HFF-Myc (cell line): ENCODE measurements at regions not wholly inside any gene's neighbourhood (a gene's known extent, or its start where the extent isn't known, plus 50 kb on each side); places are given as distances from the start of the nearest gene placed in this dataset.

ENCODE experiments used
- DNase-seq: peaks from one replicate; pipeline ENCODE4 v3.0.0-alpha.2; 2011; ENCODE audit warnings: low read depth; ENCODE audit errors: extremely low read depth
- H3K4me3 ChIP-seq: replicated peaks from 2 replicates; pipeline ENCODE4 v1.5.1; 2011; ENCODE audit warnings: low read depth, mild to moderate bottlenecking, control low read depth, low read length
- TF ChIP-seq, protein P1 (sequence below): IDR thresholded peaks from 2 replicates; pipeline ENCODE4 v1.5.1; 2012; ENCODE audit warnings: mild to moderate bottlenecking, low read depth, low read length, control low read depth; ENCODE audit errors: missing control alignments

DNA sequence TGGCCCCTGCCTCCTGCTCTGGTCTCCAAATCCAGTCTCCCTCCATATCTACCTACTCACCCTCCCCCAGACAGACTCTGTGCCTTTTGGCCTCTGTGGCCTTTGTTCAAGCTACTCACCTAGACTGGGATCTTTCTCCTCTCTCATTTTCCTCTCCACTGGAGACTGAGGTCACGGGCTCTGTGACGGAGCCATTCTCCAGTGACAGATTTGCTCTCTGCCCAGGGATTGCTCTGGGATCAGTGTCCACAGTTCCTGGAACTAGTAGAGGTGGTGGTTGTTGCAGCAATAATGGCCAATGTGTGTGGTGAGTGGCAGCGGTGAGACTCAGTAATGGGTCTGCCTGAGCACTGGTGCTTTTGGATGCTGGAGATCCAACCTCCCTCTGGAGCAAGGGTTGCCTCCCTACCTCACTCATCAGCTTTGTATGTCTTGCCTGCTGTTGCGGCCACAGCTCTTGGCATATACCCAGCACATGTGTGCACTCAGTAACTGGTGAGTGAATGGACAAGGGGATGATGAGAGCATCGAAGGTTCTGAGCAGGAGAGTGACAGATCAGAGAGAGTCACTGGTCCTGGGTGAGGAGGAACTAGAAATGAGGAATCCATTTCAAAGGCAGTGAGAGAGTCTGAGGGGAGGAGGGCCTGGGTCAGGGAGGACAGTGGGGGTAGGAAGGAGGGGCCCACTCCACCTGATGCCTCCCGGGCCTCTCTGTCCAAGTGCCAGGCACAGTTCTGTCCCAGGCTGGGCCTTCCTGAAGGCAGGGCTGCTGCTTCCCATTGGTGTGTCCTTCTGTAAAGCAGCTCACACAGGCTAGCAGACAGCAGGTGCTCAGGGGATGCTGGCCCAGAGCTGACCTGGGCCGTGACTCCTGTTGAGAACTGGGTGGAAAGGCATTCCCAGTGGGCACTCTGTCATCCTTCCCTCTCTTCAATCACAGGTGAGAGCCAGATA, 96.5 kb upstream of the PITX1 start:
- TF ChIP-seq, protein P1, sequence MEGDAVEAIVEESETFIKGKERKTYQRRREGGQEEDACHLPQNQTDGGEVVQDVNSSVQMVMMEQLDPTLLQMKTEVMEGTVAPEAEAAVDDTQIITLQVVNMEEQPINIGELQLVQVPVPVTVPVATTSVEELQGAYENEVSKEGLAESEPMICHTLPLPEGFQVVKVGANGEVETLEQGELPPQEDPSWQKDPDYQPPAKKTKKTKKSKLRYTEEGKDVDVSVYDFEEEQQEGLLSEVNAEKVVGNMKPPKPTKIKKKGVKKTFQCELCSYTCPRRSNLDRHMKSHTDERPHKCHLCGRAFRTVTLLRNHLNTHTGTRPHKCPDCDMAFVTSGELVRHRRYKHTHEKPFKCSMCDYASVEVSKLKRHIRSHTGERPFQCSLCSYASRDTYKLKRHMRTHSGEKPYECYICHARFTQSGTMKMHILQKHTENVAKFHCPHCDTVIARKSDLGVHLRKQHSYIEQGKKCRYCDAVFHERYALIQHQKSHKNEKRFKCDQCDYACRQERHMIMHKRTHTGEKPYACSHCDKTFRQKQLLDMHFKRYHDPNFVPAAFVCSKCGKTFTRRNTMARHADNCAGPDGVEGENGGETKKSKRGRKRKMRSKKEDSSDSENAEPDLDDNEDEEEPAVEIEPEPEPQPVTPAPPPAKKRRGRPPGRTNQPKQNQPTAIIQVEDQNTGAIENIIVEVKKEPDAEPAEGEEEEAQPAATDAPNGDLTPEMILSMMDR = no peak
- no peak overlapping the region for H3K4me3 ChIP-seq
- DNase-seq = no peak

DNA sequence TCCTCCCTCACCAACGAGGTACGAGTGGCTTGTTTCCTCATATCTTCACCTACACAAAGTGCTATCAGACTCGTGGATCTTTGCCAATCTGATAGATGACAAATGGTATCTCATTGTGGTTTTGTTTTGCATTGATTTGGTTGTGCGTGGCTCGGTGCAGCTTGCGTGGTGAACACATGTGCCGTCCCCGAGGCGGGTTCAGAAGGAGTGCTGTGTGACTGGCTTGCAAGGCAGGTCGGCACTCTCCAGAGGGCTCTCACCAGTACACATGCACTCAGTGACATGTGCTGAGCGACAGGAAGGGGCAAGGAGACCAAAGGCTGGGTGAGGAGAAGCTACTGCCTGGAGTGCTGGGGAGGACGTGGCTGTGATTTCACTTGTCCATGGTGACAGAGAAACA, 95.3 kb upstream of the PITX1 start:
- H3K4me3 ChIP-seq = no peak overlapping the region
- no peak for DNase-seq
- TF ChIP-seq, protein P1 = no peak

DNA sequence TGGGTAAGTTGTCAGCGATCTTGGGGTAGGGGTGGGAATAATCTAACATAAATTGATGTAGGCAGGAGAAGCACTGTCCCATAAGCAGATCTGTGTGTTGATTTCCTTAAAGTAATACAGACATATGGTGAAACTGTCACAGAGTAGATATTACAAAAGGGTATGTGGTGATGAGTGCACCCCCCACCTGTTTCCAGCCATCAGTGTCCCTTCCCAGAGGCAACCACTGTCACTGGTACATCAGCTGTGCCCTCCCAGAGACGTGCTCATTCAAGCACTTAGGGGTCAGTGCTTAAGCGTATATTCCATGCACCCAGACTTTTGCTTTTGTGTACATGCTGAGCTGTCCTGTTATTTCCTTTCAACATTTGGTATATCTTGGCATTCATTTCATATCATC, 94.3 kb upstream of the PITX1 start:
- no peak overlapping the region for H3K4me3 ChIP-seq
- DNase-seq = no peak
- TF ChIP-seq, protein P1 = no peak

DNA sequence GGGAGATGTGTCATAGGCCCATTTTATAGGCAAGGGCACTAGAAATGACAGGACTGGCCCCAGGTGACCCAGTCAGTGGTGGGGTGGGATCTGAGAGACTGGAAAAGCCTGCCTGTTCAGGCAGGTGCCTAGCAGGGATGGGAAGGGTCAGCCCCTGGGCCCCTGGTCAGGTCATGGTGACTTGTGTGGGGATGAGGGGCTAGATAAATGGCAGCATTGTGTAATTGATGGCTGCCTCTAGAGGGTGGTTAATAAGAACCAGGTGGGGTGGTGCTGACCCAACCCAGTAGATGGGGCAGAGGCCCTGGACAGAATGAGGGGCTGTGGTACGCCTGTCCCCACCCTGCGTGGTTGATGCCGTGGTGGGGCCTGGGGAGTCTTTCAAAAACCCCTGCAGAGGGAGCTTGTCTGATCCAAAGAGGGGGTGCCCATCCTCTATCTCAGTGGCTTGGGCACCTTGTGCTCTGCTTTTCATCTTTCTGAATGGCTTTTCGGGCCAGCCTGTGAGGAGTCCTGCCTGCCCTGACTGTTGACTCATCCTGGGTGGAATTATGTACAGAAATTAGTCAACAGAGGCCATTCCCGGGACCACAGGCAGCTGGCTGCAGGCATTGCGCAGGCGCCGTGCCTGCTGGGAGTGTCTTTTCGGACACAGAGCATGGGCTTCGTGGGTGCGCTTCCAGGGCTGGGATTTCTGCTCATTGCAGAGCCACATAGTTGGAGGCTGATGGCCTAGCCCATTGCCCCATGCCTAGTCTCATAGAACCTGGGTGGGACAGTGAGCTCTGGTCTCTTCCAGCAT, 93.6 kb upstream of the PITX1 start:
- DNase-seq = no peak
- TF ChIP-seq, protein P1 = no peak
- no peak overlapping the region for H3K4me3 ChIP-seq

DNA sequence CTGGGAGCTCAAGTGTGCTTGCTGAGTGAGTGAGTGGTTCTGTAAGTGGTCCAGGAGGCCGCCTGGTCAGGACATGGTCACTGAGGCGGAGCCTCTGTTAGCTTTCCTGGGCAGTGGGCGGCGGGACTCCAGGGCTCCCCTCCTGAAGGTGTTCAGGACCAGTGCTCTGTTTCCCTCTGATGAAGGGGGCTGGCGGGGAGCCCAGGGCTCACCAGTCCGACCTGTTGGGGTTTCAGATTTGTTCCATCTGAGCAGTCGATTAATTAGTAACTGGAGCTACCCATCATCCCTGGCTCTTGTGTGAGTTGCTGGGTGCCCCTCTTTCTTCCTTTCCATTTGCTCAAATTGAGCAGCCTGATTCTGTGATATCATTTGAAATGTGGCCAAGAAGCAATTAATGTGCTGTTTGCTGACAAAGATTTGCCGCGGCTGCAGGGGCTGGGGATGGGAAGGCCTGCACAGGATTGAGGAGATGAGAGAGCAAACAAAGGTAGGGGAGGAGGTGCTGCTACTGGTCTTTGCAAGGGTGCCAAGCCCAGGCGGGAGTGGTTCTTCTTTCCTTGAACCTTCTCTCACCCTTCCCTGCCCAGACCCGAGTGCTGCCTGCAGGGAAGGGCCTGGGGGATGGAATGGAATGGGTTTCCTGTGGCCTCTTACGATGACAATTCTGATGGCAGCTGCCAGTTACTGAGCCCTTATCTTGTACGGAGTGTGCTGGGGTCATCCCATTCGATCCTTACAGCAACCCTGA, 92.8 kb upstream of the PITX1 start:
- no peak for DNase-seq
- no peak overlapping the region for H3K4me3 ChIP-seq
- TF ChIP-seq, protein P1 = no peak

DNA sequence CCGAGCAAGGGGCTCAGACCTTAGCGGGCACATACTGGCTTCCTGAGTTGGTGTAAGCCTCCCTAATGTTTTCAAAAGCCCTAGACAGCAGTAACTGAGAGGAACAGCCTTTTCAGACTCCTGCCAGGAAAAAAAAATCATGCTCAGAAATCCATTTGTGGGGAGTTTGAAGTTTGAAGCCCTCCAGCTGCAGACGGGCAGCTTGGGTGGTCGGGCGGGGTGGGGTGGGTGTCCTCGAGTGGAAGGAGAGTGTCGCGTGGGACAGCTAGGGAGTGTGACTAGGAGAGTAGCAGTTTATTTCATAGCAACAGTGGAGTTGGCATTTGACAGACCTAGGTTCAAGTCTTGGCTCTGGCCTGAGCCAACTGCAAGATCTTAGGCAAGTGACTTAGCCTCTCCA, 90.7 kb upstream of the PITX1 start:
- H3K4me3 ChIP-seq = no peak overlapping the region
- no peak for DNase-seq
- TF ChIP-seq, protein P1 = no peak
